ENCODE measurements at regions not wholly inside any gene's neighbourhood (a gene's known extent, or its start where the extent isn't known, plus 50 kb on each side); places are given as distances from the start of the nearest gene placed in this dataset.
A peak's percentile ranks its signal among the peaks of the same experiment; 100 is the strongest.

GRCh38 chr4:22970665-22971064 is 277.9 kb downstream of the GBA3 start:
- no peak for FAIRE-seq
- peaks cover 0 to 3% (median 0%) of the 10 kb centered on the region in 4 donors for H3K27me3 ChIP-seq
- no peaks in the 10 kb centered on the region for H3K36me3 ChIP-seq
- no peak for ATAC-seq
- 60 to 67% methylated on average over 1 of the region's 1 CpG for WGBS, 2 donors
- H3K27ac ChIP-seq: no peak overlapping the region
- H3K4me1 ChIP-seq: peaks cover 0 to 6% (median 0%) of the 10 kb centered on the region in 3 donors
- intact Hi-C loops (cut with DNase I): no loop called here
- H3K9me3 ChIP-seq: no peaks in the 10 kb centered on the region
- TF ChIP-seq CTCF (IDR thresholded peaks at IDR 0.05): no peak
- DNase-seq: no peak
- no peak overlapping the region for H3K4me3 ChIP-seq

- H3K4me1 ChIP-seq: peaks cover 0 to 6% (median 0%) of the 10 kb centered on the region in 3 donors
- DNase-seq (no peak), ATAC-seq (peak in 3 of 4 donors; percentile 21 to 51 (median 48)), FAIRE-seq (no peak)
- H3K9me3 ChIP-seq: no peaks in the 10 kb centered on the region
- H3K4me3 ChIP-seq: no peak overlapping the region
- H3K27ac ChIP-seq: no peak overlapping the region
- peaks cover 0 to 3% (median 0%) of the 10 kb centered on the region in 4 donors for H3K27me3 ChIP-seq
- TF ChIP-seq CTCF (IDR thresholded peaks at IDR 0.05): no peak
- intact Hi-C loops (cut with DNase I): no loop called here
- H3K36me3 ChIP-seq: no peaks in the 10 kb centered on the region
- 26 to 32% methylated on average over 4 of the region's 4 CpGs for WGBS, 2 donors
Observed at GRCh38 chr4:22969287-22969896, 276.7 kb downstream of the GBA3 start.

GRCh38 chr4:22962295-22962694 is 269.6 kb downstream of the GBA3 start:
- peak in 1 of 4 donors; percentile 52 for ATAC-seq
- no peaks in the 10 kb centered on the region for H3K4me1 ChIP-seq
- H3K9me3 ChIP-seq: no peaks in the 10 kb centered on the region
- TF ChIP-seq CTCF (IDR thresholded peaks at IDR 0.05): peak in 1 of 4 donors; percentile 25
- H3K36me3 ChIP-seq: no peaks in the 10 kb centered on the region
- no peak for FAIRE-seq
- no peak for DNase-seq
- no peak overlapping the region for H3K27ac ChIP-seq
- 18 to 19% methylated on average over 4 of the region's 4 CpGs for WGBS, 2 donors
- no peaks in the 10 kb centered on the region for H3K27me3 ChIP-seq
- no peak overlapping the region for H3K4me3 ChIP-seq
- intact Hi-C loops (cut with DNase I): no loop called here

GRCh38 chr4:22959483-22959882 is 266.7 kb downstream of the GBA3 start:
- FAIRE-seq: no peak
- Histone ChIP-seq H3K4me3 (no peak overlapping the region), H3K4me1 (no peaks in the 10 kb centered on the region), H3K27me3 (no peaks in the 10 kb centered on the region), H3K36me3 (no peaks in the 10 kb centered on the region), H3K27ac (no peak overlapping the region), H3K9me3 (no peaks in the 10 kb centered on the region)
- ATAC-seq: no peak
- intact Hi-C loops (cut with DNase I): no loop called here
- no peak for TF ChIP-seq CTCF (IDR thresholded peaks at IDR 0.05)
- 66 to 81% methylated on average over 3 of the region's 3 CpGs for WGBS, 2 donors
- DNase-seq: no peak

- no peak for FAIRE-seq
- no peak for TF ChIP-seq CTCF (IDR thresholded peaks at IDR 0.05)
- 48 to 56% methylated on average over 1 of the region's 1 CpG for WGBS, 2 donors
- Histone ChIP-seq H3K36me3 (no peaks in the 10 kb centered on the region), H3K27me3 (no peaks in the 10 kb centered on the region), H3K27ac (no peak overlapping the region), H3K4me3 (no peak overlapping the region), H3K4me1 (no peaks in the 10 kb centered on the region), H3K9me3 (no peaks in the 10 kb centered on the region)
- no peak for DNase-seq
- no peak for ATAC-seq
- intact Hi-C loops (cut with DNase I): no loop called here
Observed at GRCh38 chr4:22957774-22958309, 265.1 kb downstream of the GBA3 start.

All from pancreas (tissue), 10 donors.